ENCODE measurements at regions not wholly inside any gene's neighbourhood (a gene's known extent, or its start where the extent isn't known, plus 50 kb on each side); places are given as distances from the start of the nearest gene placed in this dataset.

- peaks cover 4% of the 10 kb centered on the region for H3K9me3 ChIP-seq
- ATAC-seq (no peak), DNase-seq (no peak)
- no peaks in the 10 kb centered on the region for H3K4me1 ChIP-seq (ENCODE audit: low read depth)
- H3K36me3 ChIP-seq (ENCODE audit: low read depth): no peaks in the 10 kb centered on the region
- intact Hi-C loops (cut with DNase I, micrococcal nuclease): no loop called here
- no peak overlapping the region for H3K4me3 ChIP-seq
- TF ChIP-seq CTCF (IDR thresholded peaks at IDR 0.05): no peak
These were observed 54.9 kb upstream of the BOD1 start for GRCh38 chr5:173671121-173671949.

GRCh38 chr5:173672166-173672565 lies 55.7 kb upstream of the BOD1 start:
- DNase-seq (no peak), ATAC-seq (no peak)
- no peak for TF ChIP-seq CTCF (IDR thresholded peaks at IDR 0.05)
- H3K36me3 ChIP-seq (ENCODE audit: low read depth): no peaks in the 10 kb centered on the region
- no peaks in the 10 kb centered on the region for H3K4me1 ChIP-seq (ENCODE audit: low read depth)
- H3K4me3 ChIP-seq: no peak overlapping the region
- peaks cover 4% of the 10 kb centered on the region for H3K9me3 ChIP-seq
- intact Hi-C loops (cut with DNase I, micrococcal nuclease): no loop called here

- DNase-seq (no peak), ATAC-seq (no peak)
- intact Hi-C loops (cut with DNase I, micrococcal nuclease): no loop called here
- no peaks in the 10 kb centered on the region for H3K36me3 ChIP-seq (ENCODE audit: low read depth)
- no peaks in the 10 kb centered on the region for H3K4me1 ChIP-seq (ENCODE audit: low read depth)
- H3K9me3 ChIP-seq: peaks cover 4% of the 10 kb centered on the region
- no peak for TF ChIP-seq CTCF (IDR thresholded peaks at IDR 0.05)
- H3K4me3 ChIP-seq: no peak overlapping the region
These were observed 56.4 kb upstream of the BOD1 start for GRCh38 chr5:173672891-173673290.

GRCh38 chr5:173673295-173674101 lies 57.0 kb upstream of the BOD1 start:
- intact Hi-C loops (cut with DNase I, micrococcal nuclease): no loop called here
- no peaks in the 10 kb centered on the region for H3K36me3 ChIP-seq (ENCODE audit: low read depth)
- no peak for ATAC-seq

More at GRCh38 chr5:173673295-173674101, 57.0 kb upstream of the BOD1 start:
- TF ChIP-seq CTCF (IDR thresholded peaks at IDR 0.05): no peak
- DNase-seq: no peak
- Histone ChIP-seq H3K4me3 (no peak overlapping the region), H3K4me1 (ENCODE audit: low read depth) (no peaks in the 10 kb centered on the region), H3K9me3 (peaks cover 4% of the 10 kb centered on the region)
